ENCODE measurements at regions not wholly inside any gene's neighbourhood (a gene's known extent, or its start where the extent isn't known, plus 50 kb on each side); places are given as distances from the start of the nearest gene placed in this dataset.

GRCh38 chr11:90911192-90911591 lies 688.3 kb upstream of the CHORDC1 start:
- no peak overlapping the region for H3K9ac ChIP-seq
- H3F3A ChIP-seq (replicated peaks; ENCODE audit: insufficient read depth): no peaks in the 10 kb centered on the region
- ChIA-PET CTCF (no interaction called here), POLR2A (no interaction called here)
- no peaks in the 10 kb centered on the region for H3K9me2 ChIP-seq
- no peaks in the 10 kb centered on the region for H3K36me3 ChIP-seq (replicated peaks in 1 of 2; ENCODE audit: control insufficient read depth in 1 of 2, insufficient read depth in 2 of 2, low read length in 1 of 2)
- H2AFZ ChIP-seq (ENCODE audit: low read depth): no peak overlapping the region
- no peaks in the 10 kb centered on the region for H3K9me3 ChIP-seq
- H3K27me3 ChIP-seq (ENCODE audit: insufficient read depth): no peaks in the 10 kb centered on the region
- no peaks in the 10 kb centered on the region for H4K20me1 ChIP-seq (ENCODE audit: insufficient read depth)
- no peaks in the 10 kb centered on the region for H3K79me2 ChIP-seq (ENCODE audit: insufficient read depth)
- H3K4me2 ChIP-seq: no peak overlapping the region
- whole genome bisulfite sequencing (ENCODE audit: low lambda C conversion rate): 58% methylated on average over 2 of the region's 2 CpGs
- H3K4me1 ChIP-seq (ENCODE audit: control insufficient read depth in 1 of 2, insufficient read depth in 2 of 2, low read depth in 1 of 2, low read length in 1 of 2): no peaks in the 10 kb centered on the region
- no peak overlapping the region for H3K4me3 ChIP-seq (ENCODE audit: low read depth in 2 of 2, low read length in 1 of 2)
- DNase-seq: no peak
- H3K27ac ChIP-seq (ENCODE audit: low read depth in 2 of 2, low read length in 1 of 2): no peak overlapping the region
- no peak for TF ChIP-seq JUND (IDR thresholded peaks at IDR 0.05)
- no peak for TF ChIP-seq RAD21 (IDR thresholded peaks at IDR 0.05; ENCODE audit: low read length)
- TF ChIP-seq RXRA (IDR thresholded peaks at IDR 0.05; ENCODE audit: borderline replicate concordance, low read depth): no peak
- TF ChIP-seq SIN3A (IDR thresholded peaks at IDR 0.05; ENCODE audit: borderline replicate concordance, low read depth, low read length): no peak
- no peak for TF ChIP-seq GATA2 (CRISPR knock-in tag; IDR thresholded peaks at IDR 0.05)
- TF ChIP-seq FOXJ3 (CRISPR knock-in tag; IDR thresholded peaks at IDR 0.05): no peak
- TF ChIP-seq CHD2 (IDR thresholded peaks at IDR 0.05; ENCODE audit: low read length, partially characterized antibody): no peak
- TF ChIP-seq, protein P1, sequence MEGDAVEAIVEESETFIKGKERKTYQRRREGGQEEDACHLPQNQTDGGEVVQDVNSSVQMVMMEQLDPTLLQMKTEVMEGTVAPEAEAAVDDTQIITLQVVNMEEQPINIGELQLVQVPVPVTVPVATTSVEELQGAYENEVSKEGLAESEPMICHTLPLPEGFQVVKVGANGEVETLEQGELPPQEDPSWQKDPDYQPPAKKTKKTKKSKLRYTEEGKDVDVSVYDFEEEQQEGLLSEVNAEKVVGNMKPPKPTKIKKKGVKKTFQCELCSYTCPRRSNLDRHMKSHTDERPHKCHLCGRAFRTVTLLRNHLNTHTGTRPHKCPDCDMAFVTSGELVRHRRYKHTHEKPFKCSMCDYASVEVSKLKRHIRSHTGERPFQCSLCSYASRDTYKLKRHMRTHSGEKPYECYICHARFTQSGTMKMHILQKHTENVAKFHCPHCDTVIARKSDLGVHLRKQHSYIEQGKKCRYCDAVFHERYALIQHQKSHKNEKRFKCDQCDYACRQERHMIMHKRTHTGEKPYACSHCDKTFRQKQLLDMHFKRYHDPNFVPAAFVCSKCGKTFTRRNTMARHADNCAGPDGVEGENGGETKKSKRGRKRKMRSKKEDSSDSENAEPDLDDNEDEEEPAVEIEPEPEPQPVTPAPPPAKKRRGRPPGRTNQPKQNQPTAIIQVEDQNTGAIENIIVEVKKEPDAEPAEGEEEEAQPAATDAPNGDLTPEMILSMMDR (IDR thresholded peaks at IDR 0.05): no peak
- TF ChIP-seq RCOR1 (IDR thresholded peaks at IDR 0.05; ENCODE audit: low read length): no peak
- no peak for TF ChIP-seq NRF1 (IDR thresholded peaks at IDR 0.05; ENCODE audit: low read depth, low read length)
- no peak for TF ChIP-seq FOXM1 (IDR thresholded peaks at IDR 0.05; ENCODE audit: low read depth)
- TF ChIP-seq, protein P2, sequence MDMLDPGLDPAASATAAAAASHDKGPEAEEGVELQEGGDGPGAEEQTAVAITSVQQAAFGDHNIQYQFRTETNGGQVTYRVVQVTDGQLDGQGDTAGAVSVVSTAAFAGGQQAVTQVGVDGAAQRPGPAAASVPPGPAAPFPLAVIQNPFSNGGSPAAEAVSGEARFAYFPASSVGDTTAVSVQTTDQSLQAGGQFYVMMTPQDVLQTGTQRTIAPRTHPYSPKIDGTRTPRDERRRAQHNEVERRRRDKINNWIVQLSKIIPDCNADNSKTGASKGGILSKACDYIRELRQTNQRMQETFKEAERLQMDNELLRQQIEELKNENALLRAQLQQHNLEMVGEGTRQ (IDR thresholded peaks at IDR 0.05; ENCODE audit: borderline replicate concordance, low read depth, low read length): no peak
- TF ChIP-seq, protein P3, sequence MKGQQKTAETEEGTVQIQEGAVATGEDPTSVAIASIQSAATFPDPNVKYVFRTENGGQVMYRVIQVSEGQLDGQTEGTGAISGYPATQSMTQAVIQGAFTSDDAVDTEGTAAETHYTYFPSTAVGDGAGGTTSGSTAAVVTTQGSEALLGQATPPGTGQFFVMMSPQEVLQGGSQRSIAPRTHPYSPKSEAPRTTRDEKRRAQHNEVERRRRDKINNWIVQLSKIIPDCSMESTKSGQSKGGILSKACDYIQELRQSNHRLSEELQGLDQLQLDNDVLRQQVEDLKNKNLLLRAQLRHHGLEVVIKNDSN (IDR thresholded peaks at IDR 0.05; ENCODE audit: borderline replicate concordance, low read depth): no peak
- TF ChIP-seq, protein P4, sequence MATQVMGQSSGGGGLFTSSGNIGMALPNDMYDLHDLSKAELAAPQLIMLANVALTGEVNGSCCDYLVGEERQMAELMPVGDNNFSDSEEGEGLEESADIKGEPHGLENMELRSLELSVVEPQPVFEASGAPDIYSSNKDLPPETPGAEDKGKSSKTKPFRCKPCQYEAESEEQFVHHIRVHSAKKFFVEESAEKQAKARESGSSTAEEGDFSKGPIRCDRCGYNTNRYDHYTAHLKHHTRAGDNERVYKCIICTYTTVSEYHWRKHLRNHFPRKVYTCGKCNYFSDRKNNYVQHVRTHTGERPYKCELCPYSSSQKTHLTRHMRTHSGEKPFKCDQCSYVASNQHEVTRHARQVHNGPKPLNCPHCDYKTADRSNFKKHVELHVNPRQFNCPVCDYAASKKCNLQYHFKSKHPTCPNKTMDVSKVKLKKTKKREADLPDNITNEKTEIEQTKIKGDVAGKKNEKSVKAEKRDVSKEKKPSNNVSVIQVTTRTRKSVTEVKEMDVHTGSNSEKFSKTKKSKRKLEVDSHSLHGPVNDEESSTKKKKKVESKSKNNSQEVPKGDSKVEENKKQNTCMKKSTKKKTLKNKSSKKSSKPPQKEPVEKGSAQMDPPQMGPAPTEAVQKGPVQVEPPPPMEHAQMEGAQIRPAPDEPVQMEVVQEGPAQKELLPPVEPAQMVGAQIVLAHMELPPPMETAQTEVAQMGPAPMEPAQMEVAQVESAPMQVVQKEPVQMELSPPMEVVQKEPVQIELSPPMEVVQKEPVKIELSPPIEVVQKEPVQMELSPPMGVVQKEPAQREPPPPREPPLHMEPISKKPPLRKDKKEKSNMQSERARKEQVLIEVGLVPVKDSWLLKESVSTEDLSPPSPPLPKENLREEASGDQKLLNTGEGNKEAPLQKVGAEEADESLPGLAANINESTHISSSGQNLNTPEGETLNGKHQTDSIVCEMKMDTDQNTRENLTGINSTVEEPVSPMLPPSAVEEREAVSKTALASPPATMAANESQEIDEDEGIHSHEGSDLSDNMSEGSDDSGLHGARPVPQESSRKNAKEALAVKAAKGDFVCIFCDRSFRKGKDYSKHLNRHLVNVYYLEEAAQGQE (IDR thresholded peaks at IDR 0.05; ENCODE audit: low read depth, low read length): no peak
- TF ChIP-seq YY1 (IDR thresholded peaks at IDR 0.05; ENCODE audit: low read depth): no peak
- no peak for TF ChIP-seq MAX (IDR thresholded peaks at IDR 0.05; ENCODE audit: low read depth)
- TF ChIP-seq ELF1 (IDR thresholded peaks at IDR 0.05): no peak
- TF ChIP-seq POLR2AphosphoS5 (IDR thresholded peaks at IDR 0.05; ENCODE audit: low read depth, low read length): no peak
- no peak for TF ChIP-seq MXI1 (IDR thresholded peaks at IDR 0.05; ENCODE audit: low read depth, low read length)
- no peak for TF ChIP-seq EP300 (IDR thresholded peaks at IDR 0.05; ENCODE audit: borderline replicate concordance in 1 of 2, low read depth in 1 of 2, low read length in 1 of 2)

Measured in SK-N-SH (cell line).